Activated CD8-positive, alpha-beta memory T cell treated with anti-CD3 and anti-CD28 coated beads, Interleukin-2, amount 10 ng/mL, durations not matched to agents 7 days and 5 days (primary cell): ENCODE measurements at regions not wholly inside any gene's neighbourhood (a gene's known extent, or its start where the extent isn't known, plus 50 kb on each side); places are given as distances from the start of the nearest gene placed in this dataset.

Source experiments
- ATAC-seq: fragments of 150-1000 bp; cut with Tn5 transposase; one replicate; pipeline ENCODE4 v1.10.0; 2021; ENCODE audit warnings: moderate library complexity
- CTCF ChIA-PET: fragments of 350-600 bp; sonication (Branson Sonifier 250); formaldehyde crosslinking; loops from one replicate; lab custom pipeline; 2021; ENCODE audit warnings: antibody characterized with exemption; lab: Charles Lee
- DNase-seq: peaks from one replicate; pipeline ENCODE4 v3.0.0-alpha.2; 2020
- H3K27ac Mint-ChIP-seq: one replicate; pipeline ENCODE4 v1.8.0; 2021; ENCODE audit warnings: mild to moderate bottlenecking, mixed read lengths
- H3K27me3 Mint-ChIP-seq: one replicate; pipeline ENCODE4 v1.8.0; 2021; ENCODE audit warnings: mixed read lengths
- H3K36me3 Mint-ChIP-seq: one replicate; pipeline ENCODE4 v1.8.0; 2021; ENCODE audit warnings: mild to moderate bottlenecking, mixed read lengths
- H3K4me1 Mint-ChIP-seq: one replicate; pipeline ENCODE4 v1.8.0; 2021; ENCODE audit warnings: mixed read lengths
- H3K4me3 Mint-ChIP-seq: one replicate; pipeline ENCODE4 v1.8.0; 2021; ENCODE audit warnings: mild to moderate bottlenecking, moderate library complexity, mixed read lengths
- H3K9me3 Mint-ChIP-seq: one replicate; pipeline ENCODE4 v1.8.0; 2022; ENCODE audit warnings: low read depth, mixed read lengths

GRCh38 chr19:29454109-29454508, 71.7 kb upstream of the VSTM2B start:
- Mint-ChIP-seq H3K27ac (no peak overlapping the region), H3K4me3 (no peak overlapping the region), H3K4me1 (no peaks in the 10 kb centered on the region), H3K36me3 (no peaks in the 10 kb centered on the region), H3K9me3 (peaks cover 9% of the 10 kb centered on the region), H3K27me3 (no peaks in the 10 kb centered on the region)
- DNase-seq (peak; percentile 3), ATAC-seq (no peak)
- CTCF ChIA-PET = no interaction called here

GRCh38 chr19:29457413-29457812, 68.4 kb upstream of the VSTM2B start:
- no peaks in the 10 kb centered on the region for H3K36me3 Mint-ChIP-seq
- DNase-seq (peak; percentile 3), ATAC-seq (no peak)
- H3K27me3 Mint-ChIP-seq = no peaks in the 10 kb centered on the region
- H3K27ac Mint-ChIP-seq = no peak overlapping the region
- no peaks in the 10 kb centered on the region for H3K4me1 Mint-ChIP-seq
- H3K9me3 Mint-ChIP-seq = peaks cover 9% of the 10 kb centered on the region
- CTCF ChIA-PET = no interaction called here
- H3K4me3 Mint-ChIP-seq = no peak overlapping the region

- DNase-seq (peak; percentile 48), ATAC-seq (no peak)
- Mint-ChIP-seq H3K27me3 (peaks cover 41% of the 10 kb centered on the region), H3K36me3 (no peaks in the 10 kb centered on the region), H3K9me3 (no peaks in the 10 kb centered on the region), H3K4me3 (no peak overlapping the region), H3K4me1 (peaks cover 4% of the 10 kb centered on the region), H3K27ac (no peak overlapping the region)
- CTCF ChIA-PET = interaction anchor here (0.6 to 0.9 kb wide), 4 partner anchors 60 to 248 kb away, joined by 3 to 6 read pairs (median 3); partner anchors contain the start of gene POP4
Observed at GRCh38 chr19:29467824-29468401, 57.9 kb upstream of the VSTM2B start.

- no peaks in the 10 kb centered on the region for H3K4me1 Mint-ChIP-seq
- H3K27ac Mint-ChIP-seq = no peak overlapping the region
- no peak overlapping the region for H3K4me3 Mint-ChIP-seq
- DNase-seq (peak; percentile 14), ATAC-seq (no peak)
- H3K36me3 Mint-ChIP-seq = no peaks in the 10 kb centered on the region
- CTCF ChIA-PET = interaction anchor here (0.7 kb wide), 1 partner anchor 121 kb away, joined by 3 read pairs; no protein-coding TSS in a partner anchor
- H3K9me3 Mint-ChIP-seq = no peaks in the 10 kb centered on the region
- H3K27me3 Mint-ChIP-seq = peaks cover 11% of the 10 kb centered on the region
Observed at GRCh38 chr19:29475469-29475868, 50.3 kb upstream of the VSTM2B start.
